Amygdala (tissue), 56 donors: ENCODE measurements at regions not wholly inside any gene's neighbourhood (a gene's known extent, or its start where the extent isn't known, plus 50 kb on each side); places are given as distances from the start of the nearest gene placed in this dataset.
"Not testable (repeated sequence)": the region's sequence is repeated elsewhere in the genome, so short reads cannot be mapped to it uniquely, and the experiment has no call there.

Experiments used
- DNase-seq, 56 donors: peaks; one replicate each; lab custom pipeline; 2025; lab: John Stamatoyannopoulos, UW

GRCh38 chr10:35986756-35987502 lies 344.8 kb upstream of the FZD8 start:
- no peak for DNase-seq

GRCh38 chr10:35979116-35979515 lies 337.0 kb upstream of the FZD8 start:
- DNase-seq, result no peak

- not testable (repeated sequence) for DNase-seq
These were observed 332.0 kb upstream of the FZD8 start for GRCh38 chr10:35973912-35974591.

- no peak for DNase-seq
These were observed 330.2 kb upstream of the FZD8 start for GRCh38 chr10:35972275-35972674.

- no peak for DNase-seq
These were observed 329.3 kb upstream of the FZD8 start for GRCh38 chr10:35971397-35971796.

GRCh38 chr10:35963685-35964084 lies 321.6 kb upstream of the FZD8 start:
- no peak for DNase-seq

GRCh38 chr10:35961501-35961900 lies 319.4 kb upstream of the FZD8 start:
- DNase-seq, result no peak

GRCh38 chr10:35959252-35959651 lies 317.2 kb upstream of the FZD8 start:
- DNase-seq, result no peak

GRCh38 chr10:35958609-35959008 lies 316.5 kb upstream of the FZD8 start:
- DNase-seq, result not testable (repeated sequence)

GRCh38 chr10:35950701-35951100 lies 308.6 kb upstream of the FZD8 start:
- no peak for DNase-seq

GRCh38 chr10:35950226-35950625 lies 308.1 kb upstream of the FZD8 start:
- DNase-seq, result peak in 1 of 56 donors; percentile 0

- no peak for DNase-seq
These were observed 307.7 kb upstream of the FZD8 start for GRCh38 chr10:35949811-35950211.

- DNase-seq, result no peak
These were observed 304.5 kb upstream of the FZD8 start for GRCh38 chr10:35946556-35946955.

- DNase-seq, result no peak
These were observed 300.0 kb upstream of the FZD8 start for GRCh38 chr10:35942057-35942456.

- no peak for DNase-seq
These were observed 298.3 kb upstream of the FZD8 start for GRCh38 chr10:35940141-35941041.

GRCh38 chr10:35938160-35938559 lies 296.1 kb upstream of the FZD8 start:
- DNase-seq, result no peak

GRCh38 chr10:35937546-35937945 lies 295.4 kb upstream of the FZD8 start:
- DNase-seq, result no peak

- no peak for DNase-seq
These were observed 292.5 kb upstream of the FZD8 start for GRCh38 chr10:35934642-35934995.

GRCh38 chr10:35933940-35934641 lies 292.0 kb upstream of the FZD8 start:
- DNase-seq, result no peak

GRCh38 chr10:35933491-35933890 lies 291.4 kb upstream of the FZD8 start:
- no peak for DNase-seq

- not testable (repeated sequence) for DNase-seq
These were observed 287.9 kb upstream of the FZD8 start for GRCh38 chr10:35929962-35930361.
